ENCODE measurements at regions not wholly inside any gene's neighbourhood (a gene's known extent, or its start where the extent isn't known, plus 50 kb on each side); places are given as distances from the start of the nearest gene placed in this dataset.

DNA sequence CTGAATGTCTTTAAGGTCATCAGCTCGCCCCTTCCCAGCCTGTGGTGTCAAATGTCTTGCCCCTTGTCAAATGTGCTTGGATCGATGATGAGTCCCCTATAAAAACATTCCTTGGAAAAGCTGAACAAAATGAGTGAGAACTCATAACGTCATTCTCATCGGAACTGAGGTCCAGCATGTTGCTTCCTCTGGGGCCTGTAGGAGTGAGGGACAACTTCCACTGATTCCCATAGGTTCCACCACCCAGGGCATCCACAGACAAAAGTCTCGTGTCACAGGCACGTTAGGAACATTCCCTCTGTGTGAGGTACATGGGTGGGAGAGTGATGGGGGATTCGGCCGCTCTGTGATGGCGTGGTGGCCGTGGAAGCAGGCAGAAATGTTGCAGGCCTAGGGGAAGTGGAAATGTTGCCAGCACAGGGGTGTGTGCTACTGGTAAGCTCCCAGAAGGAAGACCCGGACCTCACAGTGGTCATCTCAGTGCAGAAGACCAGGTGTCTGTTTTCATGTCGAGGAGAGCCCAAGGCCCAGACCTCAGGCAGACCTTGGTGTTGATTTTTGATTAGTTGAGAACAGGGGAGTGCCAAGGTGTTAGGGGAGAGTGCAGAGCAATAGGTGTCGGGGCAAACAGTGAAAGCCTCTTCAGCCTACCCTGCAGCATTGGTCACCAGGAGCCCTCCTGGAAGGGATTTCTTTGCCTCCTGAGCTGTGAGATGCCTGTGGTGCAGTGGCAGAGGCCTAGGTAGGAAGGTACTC lies 96.8 kb downstream of the SNRPN start:
- DNase-seq: no peak

DNA sequence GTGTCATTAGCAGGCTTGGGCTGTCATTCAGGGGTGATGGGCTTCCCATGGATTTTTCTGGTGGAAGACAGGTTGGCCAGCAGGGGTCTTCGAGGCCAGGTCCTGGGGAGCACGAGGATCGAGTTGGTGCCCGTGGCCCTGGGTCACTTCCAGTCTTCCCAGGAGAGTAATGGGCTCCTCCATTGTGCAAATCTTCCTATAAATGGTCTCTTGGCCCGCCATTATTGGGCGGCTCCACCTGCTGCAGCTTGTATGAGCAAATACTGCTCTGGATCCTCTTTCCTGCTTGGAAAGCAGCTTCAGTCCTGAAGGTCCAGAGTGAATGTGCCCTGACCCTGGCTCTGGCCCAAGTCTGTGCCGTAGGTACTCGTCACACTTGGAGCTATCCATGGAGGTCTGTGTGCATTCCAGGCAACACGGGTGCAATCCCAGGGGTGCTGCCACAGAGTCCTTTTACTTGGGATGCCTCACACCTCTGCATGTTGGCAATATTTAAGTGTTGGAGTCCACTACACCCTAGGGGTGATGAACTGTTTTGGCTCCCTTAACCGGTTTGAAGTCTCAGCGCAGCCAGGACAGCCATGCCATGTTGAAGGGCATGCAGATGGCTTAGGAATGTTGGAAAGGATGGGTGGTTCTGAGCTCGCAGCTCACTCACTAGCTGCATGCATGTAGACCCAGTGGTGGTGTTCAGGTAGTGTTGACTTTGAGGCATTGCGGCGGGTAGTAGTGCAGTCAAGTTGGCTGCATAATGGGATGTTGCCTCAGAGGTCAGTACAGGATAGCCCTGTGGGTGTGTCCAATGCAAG lies 97.6 kb downstream of the SNRPN start:
- no peak for DNase-seq

DNA sequence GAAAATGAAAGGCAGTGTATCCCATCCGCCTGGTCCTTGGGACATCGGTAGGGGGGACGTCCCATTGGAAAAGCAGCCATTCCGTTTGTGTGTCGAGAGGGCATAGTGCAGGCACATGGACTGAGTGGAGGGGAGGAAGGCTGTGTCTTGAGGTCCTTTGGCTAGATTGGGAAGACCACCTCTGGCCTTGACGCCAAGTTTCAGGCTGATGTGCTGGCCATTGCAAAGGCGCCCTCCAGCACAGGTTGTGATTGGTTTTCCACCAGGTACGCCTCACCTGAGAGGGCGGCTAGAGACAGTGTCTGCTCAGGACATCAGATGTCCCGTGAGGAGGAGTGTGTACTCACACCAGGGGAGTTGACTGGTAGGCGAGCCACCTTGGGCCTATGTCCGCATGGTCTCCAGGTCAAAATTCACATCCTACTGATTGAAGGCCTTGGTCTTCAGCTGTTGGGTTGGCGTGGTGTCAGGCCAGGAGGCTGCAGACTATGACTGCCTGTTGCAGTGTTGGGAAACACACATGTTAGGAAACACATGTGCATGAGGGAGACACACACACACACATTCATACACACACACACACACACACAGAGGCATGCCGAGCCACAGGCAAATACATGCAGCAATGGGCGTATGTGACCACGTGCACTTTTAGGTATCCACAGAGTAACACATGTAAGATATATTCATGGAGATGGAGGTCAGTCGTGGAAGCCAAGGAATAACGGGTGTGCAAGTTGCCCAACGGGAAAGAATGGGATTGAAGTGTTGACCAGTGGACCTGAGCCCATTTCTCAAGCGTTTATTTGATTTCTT lies 98.4 kb downstream of the SNRPN start:
- DNase-seq: no peak

DNA sequence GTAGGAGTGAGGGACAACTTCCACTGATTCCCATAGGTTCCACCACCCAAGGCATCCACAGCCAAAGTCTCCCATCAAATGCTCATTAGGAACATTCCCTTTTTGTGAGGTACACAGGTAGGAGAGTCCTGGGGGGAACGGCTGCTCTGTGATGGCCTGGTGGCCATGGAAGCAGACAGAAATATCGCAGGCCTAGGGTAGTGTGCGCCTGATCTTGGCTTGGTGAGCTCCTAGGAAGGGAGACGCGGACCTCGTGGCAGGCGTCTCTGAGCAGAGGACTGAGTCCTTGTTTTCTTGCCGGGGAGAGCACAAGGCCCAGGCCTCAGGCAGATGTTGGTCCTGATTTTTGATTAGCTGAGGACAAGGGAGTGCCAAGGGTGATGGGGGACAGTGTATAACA lies 99.5 kb downstream of the SNRPN start:
- DNase-seq: no peak

DNA sequence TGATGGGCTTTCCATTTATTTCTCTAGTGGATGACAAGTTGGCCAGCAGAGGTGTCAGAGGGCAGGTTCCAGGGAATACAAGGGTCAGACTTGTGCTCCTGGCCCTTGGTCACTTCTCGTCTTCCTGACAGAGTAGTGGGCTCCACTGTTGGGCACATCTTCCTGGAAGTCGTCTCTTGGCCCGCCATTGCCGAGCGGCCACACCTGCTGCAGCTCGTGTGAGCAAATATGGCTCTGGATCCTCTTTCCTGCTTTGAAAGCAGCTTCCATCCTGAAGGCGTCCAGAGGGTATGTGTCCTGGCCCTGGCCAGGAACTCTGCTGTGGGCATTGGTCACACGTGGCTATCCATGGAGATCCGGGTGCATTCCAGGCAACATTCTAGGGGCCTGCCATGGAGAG lies 100.2 kb downstream of the SNRPN start:
- DNase-seq: no peak

DNA sequence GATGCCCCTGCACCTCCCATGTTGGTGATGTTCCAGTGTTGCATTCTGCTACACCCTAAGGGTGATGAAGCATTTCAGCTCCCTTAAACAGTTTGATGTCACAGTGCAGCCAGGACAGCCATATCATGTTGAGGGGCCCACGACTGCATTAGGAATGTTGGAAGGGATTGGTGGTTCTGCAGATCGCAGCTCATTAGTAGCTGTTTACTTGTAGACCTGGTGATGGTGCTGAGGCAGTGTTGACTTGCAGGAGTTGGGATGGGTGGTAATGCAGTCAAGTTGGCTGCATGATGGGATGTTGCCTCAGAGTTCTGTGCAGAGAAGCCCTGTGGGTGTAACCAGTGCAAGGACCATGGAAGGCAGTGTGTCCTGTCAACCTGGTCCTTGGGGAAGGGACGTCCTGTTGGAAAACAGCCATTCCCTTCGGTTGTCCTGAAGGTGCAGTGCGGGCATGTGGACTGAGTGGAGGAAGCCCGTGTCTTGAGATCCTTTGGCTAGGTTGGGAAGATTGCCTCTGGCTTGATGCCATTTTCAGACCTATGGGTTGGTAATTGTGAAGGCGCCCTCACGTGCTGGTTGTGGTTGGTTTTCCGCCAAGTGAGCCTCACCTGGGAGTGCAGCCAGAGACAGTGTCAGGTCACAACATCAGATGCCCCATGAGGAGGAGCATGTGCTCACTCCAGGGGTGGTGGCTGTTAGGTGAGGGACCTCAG lies 100.7 kb downstream of the SNRPN start:
- DNase-seq: no peak

DNA sequence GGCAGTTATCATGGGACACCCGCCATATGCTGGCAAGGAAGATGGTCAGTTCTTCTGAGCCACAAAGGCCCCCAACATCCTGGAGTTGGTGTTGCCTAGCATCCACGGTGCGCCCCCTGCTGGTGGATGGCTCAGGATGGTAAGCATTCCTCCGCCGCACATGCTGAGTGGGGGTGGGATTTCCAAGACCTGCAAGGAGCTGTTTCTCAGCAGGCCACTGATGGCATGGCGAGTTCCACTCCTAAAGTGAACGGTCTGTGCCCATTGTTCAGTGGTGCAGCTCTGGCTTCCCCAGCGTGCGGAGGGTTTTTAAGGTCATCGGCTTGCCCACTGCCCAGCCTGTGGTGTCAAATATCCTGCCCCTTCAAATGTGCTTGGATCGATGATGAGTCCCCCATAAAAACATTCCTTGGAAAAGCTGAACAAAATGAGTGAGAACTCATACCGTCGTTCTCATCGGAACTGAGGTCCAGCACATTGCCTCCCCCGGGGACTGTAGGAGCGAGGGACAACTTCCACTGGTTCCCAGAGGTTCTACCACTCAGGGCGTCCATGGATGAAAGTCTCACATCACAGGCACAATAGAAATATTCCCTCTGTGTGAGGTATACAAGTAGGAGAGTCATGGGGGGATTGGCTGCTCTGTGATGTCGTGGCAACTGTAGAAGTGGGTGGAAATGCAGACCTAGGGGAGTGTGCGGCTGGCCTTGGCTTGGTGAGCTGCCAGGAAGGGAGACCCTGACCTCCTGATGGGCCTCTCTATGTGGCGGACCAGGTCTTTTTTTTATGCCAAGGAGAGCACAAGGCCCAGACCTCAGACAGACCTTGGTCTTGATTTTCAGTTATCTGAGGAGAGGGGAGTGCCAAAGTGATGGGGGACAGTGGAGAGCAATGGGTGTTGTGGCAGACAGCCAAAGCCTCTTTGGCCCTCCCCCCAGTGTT lies 102.0 kb downstream of the SNRPN start:
- no peak for DNase-seq

DNA sequence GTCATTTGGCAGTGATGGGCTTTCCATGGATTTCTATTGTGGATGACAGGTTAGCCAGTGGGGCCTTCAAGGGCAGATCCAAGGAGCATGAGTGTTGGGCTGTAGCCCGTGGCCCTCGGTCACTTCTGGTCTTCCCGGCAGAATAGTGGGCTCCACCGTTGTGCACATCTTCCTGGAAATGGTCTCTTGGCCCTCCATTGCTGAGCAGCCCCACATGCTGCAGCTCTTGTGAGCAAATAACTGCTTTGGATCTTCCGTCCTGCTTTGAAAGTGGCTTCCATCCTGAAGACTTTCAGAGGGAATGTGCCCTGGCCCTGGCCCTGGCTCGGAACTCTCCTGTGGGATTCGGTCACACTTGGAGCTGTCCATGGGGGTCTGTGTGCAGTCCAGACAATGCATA lies 102.8 kb downstream of the SNRPN start:
- DNase-seq: no peak

DNA sequence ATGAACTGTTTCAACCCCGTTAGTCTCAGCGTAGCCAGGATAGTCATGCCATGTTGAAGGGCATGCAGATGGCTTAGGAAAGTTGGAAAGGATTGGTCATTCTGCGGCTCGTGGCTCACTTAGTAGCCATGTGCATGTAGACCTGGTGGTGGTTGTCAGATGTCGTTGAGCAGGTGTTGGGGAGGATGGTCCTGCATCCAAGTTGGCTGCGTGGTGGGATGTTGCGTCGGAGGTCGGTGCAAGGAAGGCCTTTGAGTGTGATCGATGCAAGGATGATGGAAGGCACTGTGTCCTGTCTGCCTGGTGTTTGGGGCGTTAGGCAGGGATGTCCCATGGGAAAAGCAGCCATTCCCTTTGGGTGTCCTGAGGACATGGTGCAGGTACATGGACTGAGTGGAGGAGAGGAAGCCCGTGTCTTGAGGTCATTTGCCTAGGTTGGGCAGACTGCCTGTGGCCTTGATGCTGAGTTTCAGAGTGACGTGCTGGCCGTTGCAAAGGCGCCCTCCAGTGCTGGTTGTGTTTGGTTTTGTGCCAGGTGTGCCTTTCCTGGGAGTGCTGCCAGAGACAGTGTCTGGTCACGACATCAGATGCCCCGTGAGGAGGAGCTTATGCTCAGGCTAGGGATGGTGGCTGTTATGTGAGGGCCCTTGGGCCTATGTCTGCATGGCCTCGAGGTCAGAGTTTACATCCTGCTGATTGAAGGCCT lies 103.4 kb downstream of the SNRPN start:
- no peak for DNase-seq

DNA sequence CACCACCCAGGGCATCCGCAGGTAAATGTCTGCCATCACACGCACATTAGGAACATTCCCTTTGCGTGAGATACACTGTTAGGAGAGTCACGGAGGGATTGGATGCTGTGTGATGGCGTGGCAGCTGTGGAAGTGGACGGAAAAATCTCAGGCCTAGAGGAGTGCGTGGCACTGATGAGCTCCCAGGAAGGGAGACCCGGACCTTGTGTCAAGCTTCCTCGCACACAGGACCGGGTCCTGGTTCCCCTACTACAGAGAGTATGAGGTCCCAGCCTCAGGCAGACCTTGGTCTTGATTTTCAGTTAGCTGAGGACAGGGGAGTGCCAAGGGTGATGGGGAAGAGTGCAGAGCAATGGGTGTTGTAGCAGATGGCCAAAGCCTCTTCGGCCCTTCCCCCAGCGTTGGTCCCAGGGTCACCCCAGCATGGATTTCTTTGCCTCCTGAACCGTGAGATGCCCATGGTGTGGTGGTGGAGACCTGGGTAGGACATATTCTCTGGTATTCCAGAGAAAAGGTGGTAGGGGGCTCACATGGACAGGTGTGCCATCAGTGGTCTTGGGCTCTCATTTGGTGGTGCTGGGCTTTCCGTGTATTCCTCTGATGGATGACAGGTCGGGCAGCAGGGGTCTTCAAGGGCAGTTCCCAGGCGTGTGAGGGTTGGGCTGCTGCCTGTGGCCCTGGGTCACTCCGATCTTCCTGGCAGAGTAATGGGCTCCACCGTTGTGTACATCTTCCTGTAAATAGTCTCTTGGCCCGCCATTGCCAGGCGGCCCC lies 105.1 kb downstream of the SNRPN start:
- DNase-seq: no peak

DNA sequence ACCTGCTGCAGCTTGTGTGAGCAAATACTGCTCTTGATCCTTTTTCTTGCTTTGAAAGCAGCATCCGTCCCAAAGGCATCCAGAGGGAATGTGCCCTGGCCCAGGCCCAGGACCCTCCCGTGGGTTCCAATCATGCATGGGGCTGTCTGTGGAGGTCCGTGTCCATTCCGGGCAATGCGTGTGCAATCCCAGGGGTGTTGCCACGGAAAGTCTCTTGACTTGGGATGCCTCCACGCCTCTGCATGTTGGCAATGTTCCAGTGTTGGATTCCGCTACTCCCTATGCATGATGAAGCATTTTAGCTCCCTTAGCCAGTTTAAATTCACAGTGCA lies 105.7 kb downstream of the SNRPN start:
- no peak for DNase-seq

DNA sequence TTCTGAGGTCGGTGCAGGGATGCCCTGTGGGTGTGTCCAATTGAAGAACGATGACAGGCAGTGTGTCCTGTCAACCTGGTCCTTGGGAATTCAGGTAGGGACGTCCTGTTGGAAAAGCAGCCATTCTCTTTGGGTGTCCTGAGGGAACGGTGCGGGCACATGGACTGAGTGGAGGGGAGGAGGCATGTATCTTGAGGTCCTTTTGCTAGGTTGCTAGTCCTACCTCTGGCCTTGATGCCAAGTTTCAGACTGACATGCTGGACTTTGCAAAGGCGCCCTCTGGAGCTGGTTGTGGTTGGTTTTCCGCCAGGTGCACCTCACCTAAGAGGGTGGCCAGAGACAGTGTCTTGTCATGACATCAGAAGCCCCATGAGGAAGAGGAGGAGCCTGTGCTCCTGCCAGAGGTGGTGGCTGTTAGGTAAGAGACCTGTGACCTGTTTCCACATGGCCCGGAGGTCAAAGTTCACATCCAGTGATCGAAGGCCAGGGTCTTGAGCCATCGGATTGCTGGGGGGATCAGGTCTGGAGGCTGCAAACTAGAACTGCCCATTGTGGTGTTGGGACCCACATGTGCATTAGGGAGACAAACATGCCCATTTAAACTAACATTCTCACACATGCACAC lies 106.3 kb downstream of the SNRPN start:
- no peak for DNase-seq

DNA sequence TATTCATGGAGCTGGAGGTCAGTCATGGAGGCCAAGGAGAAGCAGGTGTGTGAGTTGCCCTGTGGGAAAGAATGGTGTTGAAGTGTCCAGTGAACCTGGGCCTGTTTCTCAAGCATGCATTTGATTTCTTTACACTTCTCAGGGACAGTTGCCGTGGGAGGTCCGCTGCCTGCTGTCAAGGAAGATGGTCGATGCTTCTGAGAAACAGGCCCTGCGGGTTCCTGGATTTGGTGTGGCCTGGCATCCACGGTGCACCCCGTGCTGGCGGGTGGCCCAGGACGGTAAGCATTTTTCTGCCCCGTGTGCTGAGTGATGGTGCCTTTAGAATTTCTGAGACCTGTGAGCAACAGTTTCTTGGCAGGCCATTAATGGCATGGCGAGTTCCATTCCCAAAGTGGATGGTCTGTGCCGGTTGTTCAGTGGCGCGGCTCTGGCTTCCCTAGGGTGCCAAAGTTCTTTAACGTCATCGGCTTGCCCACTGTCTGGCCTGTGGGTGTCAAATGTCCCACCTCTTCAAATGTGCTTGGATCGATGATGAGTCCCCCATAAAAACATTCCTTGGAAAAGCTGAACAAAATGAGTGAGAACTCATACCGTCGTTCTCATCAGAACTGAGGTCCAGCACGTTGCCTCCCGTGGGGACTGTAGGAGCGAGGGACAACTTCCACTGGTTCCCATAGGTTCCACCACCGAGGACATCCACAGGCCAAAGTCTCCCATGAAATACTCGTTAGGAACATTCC lies 107.2 kb downstream of the SNRPN start:
- DNase-seq: no peak

DNA sequence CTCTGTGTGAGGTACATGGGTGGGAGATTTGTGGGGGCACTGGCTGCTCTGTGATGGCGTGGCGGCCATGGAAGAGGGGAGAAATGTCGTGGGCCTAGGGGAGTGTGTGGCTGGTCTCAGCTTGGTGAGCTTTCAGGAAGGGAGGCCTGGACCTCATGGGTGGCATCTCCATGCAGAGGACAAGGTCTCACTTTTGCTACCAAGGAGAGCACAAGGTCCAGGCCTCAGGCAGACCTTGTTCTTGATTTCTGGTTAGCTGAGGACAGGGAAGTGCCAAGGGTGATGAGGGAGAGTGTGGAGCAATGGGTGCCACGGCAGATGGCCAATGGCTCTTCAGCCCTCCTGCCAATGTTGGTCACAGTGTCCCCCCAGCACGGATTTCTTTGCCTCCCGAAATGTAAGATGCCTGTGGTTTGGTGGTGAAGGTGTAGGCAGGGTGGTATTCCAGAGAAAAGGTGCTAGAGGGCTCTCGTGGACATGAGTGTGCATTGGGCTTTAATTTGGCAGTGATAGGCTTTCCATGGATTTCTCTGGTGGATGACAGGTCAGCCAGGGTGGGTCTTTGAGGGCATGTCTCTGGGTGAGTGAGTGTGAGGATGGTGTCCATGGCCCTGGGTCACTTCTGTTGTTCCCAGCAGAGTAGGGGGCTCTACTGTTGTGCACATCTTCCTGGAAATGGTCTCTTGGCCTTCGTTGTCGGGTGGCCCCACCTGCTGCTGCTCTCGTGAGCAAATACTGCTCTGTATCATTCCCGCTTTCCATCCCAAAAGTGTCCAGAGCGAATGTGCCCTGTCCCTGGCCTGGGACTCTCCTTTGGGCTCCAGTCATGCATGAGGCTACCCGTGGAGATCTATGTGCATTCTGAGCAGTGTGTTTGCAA lies 108.0 kb downstream of the SNRPN start:
- no peak for DNase-seq

DNA sequence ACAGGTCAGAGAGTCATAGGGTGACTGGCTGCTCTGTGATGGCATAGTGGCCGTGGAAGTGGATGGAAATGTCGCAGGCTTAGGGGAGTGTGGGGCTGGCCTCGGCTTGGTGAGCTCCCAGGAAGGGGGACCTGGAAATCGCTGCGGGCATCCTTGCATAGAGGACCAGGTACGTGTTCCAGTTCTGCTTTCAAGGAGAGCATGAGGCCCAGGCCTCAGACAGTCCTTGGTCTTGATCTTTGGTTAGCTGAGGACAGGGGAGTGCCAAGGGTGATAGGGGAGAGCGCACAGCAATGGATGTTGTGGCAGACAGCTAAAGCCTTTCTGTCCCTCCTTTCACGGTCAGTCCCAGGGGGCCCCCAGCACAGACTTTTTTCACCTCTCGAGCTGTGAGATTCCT lies 110.5 kb downstream of the SNRPN start:
- DNase-seq: no peak

DNA sequence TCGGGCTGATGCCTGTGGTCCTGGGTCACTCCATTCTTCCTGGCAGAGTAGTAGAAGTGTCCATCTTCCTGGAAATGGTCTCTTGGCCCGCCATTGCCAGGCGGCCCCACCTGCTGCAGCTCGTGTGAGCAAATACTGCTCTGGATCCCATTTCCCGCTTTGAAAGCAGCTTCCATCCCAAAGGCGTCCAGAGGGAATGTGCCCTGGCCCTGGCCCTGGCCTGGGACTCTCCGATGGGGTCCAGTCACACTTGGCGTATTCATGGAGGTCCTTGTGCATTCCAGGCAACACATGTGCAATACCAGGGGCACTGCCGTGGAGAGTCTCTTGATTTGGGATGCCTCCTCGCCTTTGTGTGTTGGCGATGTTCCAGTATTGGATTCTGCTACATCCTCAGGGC lies 111.1 kb downstream of the SNRPN start:
- no peak for DNase-seq

DNA sequence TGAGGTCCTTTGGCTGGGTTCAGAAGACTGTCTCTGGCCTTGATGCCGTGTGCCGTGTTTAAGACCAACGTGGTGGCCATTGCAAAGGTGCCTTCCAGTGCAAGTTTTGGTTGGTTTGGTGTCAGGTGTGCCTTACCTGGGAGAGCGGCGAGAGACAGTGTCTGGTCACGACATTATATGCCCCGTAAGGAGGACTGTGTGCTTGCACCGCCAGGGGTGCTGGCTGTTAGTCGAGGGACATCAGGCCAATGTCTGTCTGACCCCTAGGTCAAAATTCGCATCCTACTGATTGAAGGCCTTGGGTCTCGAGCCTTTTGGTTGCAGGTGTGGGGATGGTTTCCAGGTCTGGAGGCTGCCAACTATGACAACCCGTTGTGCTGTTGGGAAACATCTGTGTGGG lies 111.9 kb downstream of the SNRPN start:
- no peak for DNase-seq

DNA sequence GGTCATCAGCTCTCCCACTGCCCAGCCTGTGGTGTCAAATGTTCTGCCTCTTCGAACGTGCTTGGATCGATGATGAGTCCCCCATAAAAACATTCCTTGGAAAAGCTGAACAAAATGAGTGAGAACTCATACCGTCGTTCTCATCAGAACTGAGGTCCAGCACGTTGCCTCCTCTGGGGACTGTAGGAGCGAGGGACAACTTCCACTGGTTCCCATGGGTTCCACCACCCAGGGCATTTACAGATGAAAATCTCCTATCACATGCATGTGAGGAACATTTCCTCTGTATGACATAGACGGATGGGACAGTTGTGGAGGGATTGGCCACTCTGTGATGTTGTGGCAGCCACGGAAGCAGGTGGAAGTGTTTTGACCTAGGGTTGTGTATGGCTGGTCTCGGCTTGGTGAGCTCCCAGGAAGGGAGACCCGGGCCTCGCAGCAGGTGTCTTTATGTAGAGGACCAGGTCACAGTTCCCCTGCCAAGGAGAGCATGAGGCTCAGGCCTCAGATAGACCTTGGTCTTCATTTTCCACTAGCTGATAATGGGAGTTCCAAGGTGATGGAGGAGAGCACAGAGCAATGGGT lies 113.0 kb downstream of the SNRPN start:
- no peak for DNase-seq
